Liver (tissue), 3 donors: ENCODE measurements at regions not wholly inside any gene's neighbourhood (a gene's known extent, or its start where the extent isn't known, plus 50 kb on each side); places are given as distances from the start of the nearest gene placed in this dataset.

Experiments used
- CTCF ChIP-seq: fragments of 150-350 bp; IDR thresholded peaks from 2 replicates; pipeline ENCODE4 v1.5.1; 2017; ENCODE audit warnings: improper control_type of control experiment, low read depth, low read length; ENCODE audit not compliant: missing input control
- HNF4G ChIP-seq: IDR thresholded peaks from 2 replicates; pipeline ENCODE4 v1.6.1; 2016; ENCODE audit warnings: antibody characterized with exemption
- NR2F2 ChIP-seq: IDR thresholded peaks from 2 replicates; pipeline ENCODE4 v1.6.1; 2016; ENCODE audit warnings: antibody characterized with exemption
- YY1 ChIP-seq: IDR thresholded peaks from 2 replicates; pipeline ENCODE4 v1.6.1; 2016; ENCODE audit warnings: antibody characterized with exemption, mild to moderate bottlenecking
- TF ChIP-seq, protein P1 (sequence below): IDR thresholded peaks from 2 replicates; pipeline ENCODE4 v1.6.1; 2016; ENCODE audit warnings: antibody characterized with exemption, mild to moderate bottlenecking
- donor health status: healthy.
- donor health status: healthy.

DNA sequence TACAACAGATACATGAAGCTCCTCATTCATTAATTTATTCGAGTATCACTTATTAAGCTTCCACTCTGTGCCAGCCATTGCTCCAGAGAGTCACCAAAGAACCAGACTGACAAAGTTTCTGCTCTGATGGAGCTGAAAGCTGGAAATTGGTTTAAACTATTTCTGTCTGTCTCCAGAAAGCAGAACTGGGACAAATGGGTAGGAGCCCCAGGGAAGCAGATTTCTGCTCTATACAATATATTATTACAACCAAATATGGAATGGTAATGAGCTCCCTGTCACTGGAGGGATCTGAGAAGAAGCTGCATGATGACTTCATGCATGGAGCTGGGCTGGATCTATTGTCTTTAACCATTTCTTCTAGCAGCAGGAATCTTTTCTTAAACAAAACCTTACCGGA, 165.4 kb upstream of the ADO start:
- TF ChIP-seq CTCF (no peak), YY1 (no peak), HNF4G (no peak), NR2F2 (no peak)
- TF ChIP-seq, protein P1, sequence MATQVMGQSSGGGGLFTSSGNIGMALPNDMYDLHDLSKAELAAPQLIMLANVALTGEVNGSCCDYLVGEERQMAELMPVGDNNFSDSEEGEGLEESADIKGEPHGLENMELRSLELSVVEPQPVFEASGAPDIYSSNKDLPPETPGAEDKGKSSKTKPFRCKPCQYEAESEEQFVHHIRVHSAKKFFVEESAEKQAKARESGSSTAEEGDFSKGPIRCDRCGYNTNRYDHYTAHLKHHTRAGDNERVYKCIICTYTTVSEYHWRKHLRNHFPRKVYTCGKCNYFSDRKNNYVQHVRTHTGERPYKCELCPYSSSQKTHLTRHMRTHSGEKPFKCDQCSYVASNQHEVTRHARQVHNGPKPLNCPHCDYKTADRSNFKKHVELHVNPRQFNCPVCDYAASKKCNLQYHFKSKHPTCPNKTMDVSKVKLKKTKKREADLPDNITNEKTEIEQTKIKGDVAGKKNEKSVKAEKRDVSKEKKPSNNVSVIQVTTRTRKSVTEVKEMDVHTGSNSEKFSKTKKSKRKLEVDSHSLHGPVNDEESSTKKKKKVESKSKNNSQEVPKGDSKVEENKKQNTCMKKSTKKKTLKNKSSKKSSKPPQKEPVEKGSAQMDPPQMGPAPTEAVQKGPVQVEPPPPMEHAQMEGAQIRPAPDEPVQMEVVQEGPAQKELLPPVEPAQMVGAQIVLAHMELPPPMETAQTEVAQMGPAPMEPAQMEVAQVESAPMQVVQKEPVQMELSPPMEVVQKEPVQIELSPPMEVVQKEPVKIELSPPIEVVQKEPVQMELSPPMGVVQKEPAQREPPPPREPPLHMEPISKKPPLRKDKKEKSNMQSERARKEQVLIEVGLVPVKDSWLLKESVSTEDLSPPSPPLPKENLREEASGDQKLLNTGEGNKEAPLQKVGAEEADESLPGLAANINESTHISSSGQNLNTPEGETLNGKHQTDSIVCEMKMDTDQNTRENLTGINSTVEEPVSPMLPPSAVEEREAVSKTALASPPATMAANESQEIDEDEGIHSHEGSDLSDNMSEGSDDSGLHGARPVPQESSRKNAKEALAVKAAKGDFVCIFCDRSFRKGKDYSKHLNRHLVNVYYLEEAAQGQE = no peak
